ENCODE measurements at regions not wholly inside any gene's neighbourhood (a gene's known extent, or its start where the extent isn't known, plus 50 kb on each side); places are given as distances from the start of the nearest gene placed in this dataset.

DNA sequence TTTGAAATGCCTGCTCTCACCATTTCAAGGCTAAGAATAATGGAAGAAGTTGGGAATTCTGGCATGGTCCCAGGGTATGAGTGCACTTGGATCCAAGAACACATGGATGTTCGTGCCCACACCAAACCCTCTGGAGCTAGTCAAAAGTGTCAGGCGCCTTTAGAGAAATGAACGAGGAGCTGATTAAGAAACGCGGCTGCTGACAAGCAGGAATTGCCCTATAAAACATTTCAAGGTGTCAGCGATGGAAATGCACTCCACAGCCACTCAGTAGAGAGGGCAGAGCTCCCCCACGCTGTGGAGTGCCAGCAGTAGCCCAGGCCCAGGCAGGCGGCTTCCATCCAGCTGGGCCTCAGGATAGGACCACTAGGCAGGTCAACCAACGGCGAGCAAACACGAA lies 213.7 kb downstream of the TTC32 start:
- ATAC-seq (no peak), DNase-seq (no peak)
- H3K4me3 Mint-ChIP-seq = no peak overlapping the region
- no peaks in the 10 kb centered on the region for H3K36me3 Mint-ChIP-seq (ENCODE audit: low read depth)
- H3K9me3 Mint-ChIP-seq = no peaks in the 10 kb centered on the region
- peaks cover 6% of the 10 kb centered on the region for H3K27me3 Mint-ChIP-seq
- H3K4me1 Mint-ChIP-seq = no peaks in the 10 kb centered on the region
- H3K27ac Mint-ChIP-seq = no peak overlapping the region

DNA sequence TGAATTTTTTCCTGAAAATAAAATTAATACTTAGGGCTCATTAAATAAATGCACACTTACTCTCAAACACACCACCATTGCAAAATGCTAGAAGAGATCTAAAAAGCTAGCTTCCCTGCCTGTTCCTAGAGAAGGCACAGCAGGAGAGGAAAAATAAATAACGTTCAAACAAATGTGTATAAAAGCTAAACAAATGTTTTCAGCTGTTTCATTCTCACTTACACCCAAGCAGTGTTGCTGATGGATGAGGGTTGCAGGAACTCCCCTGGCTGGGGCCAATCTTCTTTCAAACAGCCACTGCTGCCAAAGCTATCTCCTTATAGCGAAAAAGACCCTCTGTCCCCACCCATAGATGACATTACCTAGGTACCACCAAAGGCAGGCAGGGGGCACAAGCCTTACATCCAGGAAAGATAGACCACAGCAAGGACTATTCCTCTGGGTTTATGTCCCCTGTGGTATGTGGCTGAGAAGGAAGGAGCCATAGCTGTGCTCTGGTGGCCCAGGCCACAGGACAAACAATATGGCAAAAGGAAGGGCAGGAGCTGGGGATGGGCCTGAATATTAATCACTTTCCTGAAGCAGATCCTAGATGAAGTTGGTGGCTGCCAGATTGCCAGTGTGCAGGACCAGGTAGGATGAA lies 214.6 kb downstream of the TTC32 start:
- no peak overlapping the region for H3K4me3 Mint-ChIP-seq
- ATAC-seq (no peak), DNase-seq (no peak)
- H3K9me3 Mint-ChIP-seq = no peaks in the 10 kb centered on the region
- H3K27ac Mint-ChIP-seq = no peak overlapping the region
- H3K4me1 Mint-ChIP-seq = no peaks in the 10 kb centered on the region
- H3K27me3 Mint-ChIP-seq = peaks cover 6% of the 10 kb centered on the region
- H3K36me3 Mint-ChIP-seq (ENCODE audit: low read depth) = no peaks in the 10 kb centered on the region

DNA sequence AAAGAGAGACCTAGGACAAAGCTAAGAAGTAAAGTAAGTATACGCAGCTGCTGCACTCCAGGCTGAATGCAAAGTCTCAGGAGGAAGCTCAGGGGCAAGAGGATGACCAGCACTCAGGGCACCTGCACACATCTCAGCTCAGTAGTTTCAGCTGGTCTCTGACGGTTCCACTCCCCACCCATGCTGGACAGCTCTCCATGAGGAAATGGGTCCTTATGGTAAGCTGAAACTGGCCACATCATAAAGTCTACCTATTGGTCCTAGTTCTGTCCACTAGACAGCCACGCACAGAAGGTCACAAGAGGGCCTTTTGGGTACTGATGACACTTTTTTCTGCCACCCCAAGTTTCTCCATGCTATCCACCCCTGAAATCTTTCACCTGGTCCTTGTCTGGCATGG lies 215.3 kb downstream of the TTC32 start:
- no peak for ATAC-seq
- no peaks in the 10 kb centered on the region for H3K4me1 Mint-ChIP-seq
- DNase-seq = no peak
- H3K27me3 Mint-ChIP-seq = peaks cover 6% of the 10 kb centered on the region
- no peak overlapping the region for H3K27ac Mint-ChIP-seq
- H3K4me3 Mint-ChIP-seq = no peak overlapping the region
- H3K36me3 Mint-ChIP-seq (ENCODE audit: low read depth) = no peaks in the 10 kb centered on the region
- no peaks in the 10 kb centered on the region for H3K9me3 Mint-ChIP-seq

DNA sequence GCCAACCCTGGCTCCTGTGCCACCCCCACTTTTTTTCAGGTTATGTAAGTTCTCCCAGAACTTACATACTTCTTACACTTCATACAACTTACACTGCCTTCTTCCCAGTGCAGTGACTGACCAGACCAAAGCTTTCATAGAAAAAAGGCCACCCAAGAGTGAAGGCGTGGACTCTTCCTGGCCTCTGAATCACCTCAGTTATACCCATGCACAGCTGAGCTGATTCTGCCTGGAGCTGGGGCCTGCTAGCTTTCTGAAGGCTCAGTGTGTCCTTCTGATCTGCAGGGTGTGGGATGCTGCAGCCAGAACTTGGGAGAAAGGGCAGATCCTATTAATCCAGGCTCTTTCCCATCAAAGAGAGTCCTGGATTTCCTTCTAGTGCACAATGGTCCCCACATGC lies 216.1 kb downstream of the TTC32 start:
- H3K4me1 Mint-ChIP-seq = no peaks in the 10 kb centered on the region
- ATAC-seq (no peak), DNase-seq (no peak)
- H3K4me3 Mint-ChIP-seq = no peak overlapping the region
- H3K27me3 Mint-ChIP-seq = peaks cover 2% of the 10 kb centered on the region
- no peaks in the 10 kb centered on the region for H3K36me3 Mint-ChIP-seq (ENCODE audit: low read depth)
- no peaks in the 10 kb centered on the region for H3K9me3 Mint-ChIP-seq
- no peak overlapping the region for H3K27ac Mint-ChIP-seq

DNA sequence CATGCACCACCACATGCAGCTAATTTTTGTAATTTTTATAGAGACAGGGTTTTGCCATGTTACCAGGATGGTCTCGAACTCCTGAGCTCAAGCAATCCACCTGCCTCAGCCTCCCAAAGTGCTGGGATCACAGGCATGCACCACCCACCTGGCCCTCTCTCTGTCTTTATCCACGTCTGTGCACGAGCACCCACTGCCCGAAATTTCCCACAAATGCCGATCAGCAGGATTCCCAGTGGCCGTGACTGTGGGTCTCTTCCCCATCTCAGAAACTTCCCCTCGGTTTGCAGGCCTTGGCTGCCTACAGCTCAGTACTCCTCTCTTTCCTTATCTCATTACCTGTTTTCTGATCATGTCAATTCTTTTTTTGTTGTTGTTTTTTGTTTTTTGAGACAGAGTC lies 217.3 kb downstream of the TTC32 start:
- H3K4me3 Mint-ChIP-seq = no peak overlapping the region
- H3K9me3 Mint-ChIP-seq = no peaks in the 10 kb centered on the region
- H3K27ac Mint-ChIP-seq = no peak overlapping the region
- DNase-seq (no peak), ATAC-seq (no peak)
- no peaks in the 10 kb centered on the region for H3K4me1 Mint-ChIP-seq
- peaks cover 2% of the 10 kb centered on the region for H3K27me3 Mint-ChIP-seq
- no peaks in the 10 kb centered on the region for H3K36me3 Mint-ChIP-seq (ENCODE audit: low read depth)

DNA sequence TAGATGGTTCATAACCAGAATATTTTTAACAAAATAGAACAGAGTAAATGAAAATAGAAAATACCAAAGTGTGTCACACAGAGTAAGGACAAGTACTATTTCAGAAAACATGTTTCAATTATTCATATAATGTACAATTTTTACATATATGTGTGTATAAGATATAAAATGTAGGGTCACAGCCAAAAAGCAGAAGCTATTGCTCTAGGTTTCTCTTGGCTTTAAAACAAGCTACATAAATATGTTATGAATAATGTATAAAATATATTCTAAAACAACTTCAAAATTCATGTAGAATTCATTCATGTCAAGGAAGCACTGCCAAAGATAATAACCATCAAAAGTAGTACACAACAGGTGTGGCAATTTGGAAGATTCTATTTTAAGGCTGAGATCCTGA lies 218.2 kb downstream of the TTC32 start:
- ATAC-seq (no peak), DNase-seq (no peak)
- H3K4me1 Mint-ChIP-seq = no peaks in the 10 kb centered on the region
- peaks cover 2% of the 10 kb centered on the region for H3K27me3 Mint-ChIP-seq
- no peak overlapping the region for H3K27ac Mint-ChIP-seq
- no peaks in the 10 kb centered on the region for H3K9me3 Mint-ChIP-seq
- H3K4me3 Mint-ChIP-seq = no peak overlapping the region
- H3K36me3 Mint-ChIP-seq (ENCODE audit: low read depth) = no peaks in the 10 kb centered on the region

DNA sequence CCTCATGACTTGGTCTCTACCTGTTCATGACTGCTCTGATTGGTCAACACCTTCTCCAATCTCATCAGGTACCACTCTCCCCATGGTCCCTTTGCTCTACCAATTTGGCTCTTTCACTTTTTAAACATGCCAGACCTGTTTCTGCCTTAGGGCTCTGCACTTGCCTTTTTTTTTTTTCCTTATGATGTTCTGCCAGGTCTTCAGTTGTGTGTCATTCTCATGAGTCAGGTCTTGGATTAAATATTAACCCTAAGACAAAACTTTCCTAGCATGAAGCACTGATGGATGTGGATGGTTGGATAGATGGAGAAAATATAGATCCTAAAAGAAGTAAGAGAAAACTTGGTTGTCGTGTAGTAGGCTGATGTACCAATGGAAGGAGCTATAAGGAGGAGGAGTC lies 219.3 kb downstream of the TTC32 start:
- no peak for DNase-seq
- no peak for ATAC-seq
- Mint-ChIP-seq H3K4me1 (no peaks in the 10 kb centered on the region), H3K27me3 (peaks cover 2% of the 10 kb centered on the region), H3K36me3 (ENCODE audit: low read depth) (no peaks in the 10 kb centered on the region), H3K27ac (no peak overlapping the region), H3K4me3 (no peak overlapping the region), H3K9me3 (no peaks in the 10 kb centered on the region)

DNA sequence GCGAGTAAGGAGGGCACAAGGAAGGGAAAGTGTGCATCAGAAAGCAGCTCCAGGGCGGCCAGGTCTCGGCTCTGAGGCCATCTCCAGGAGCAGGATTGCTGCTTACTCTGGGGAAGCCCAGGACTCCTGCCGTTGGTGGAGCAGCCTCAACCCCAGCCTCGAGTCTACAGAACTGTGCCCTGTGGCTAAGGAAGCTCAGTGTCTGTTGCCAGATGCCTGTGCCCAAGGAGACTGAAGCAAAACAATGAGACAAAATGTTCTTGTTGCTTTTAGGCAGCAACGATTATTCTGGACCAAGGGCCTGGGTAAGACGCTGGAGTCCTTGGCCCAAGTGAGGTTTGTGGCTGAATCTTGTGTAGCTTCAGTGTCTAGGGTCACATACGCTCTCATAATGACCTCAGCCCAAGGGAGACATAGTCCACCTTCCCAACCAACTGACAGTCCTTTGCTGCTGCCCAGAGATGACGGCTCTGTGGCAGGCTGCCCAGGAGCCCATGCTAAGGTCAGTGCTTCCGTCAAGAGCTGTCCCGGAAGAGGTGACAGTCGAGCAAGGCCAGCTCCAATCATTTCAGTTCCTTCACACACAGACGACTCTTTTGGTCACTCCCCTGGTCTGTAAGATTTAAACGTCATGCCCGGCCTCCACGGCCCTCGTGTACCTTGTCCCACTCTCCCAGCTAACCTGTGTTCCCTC lies 223.8 kb downstream of the TTC32 start:
- no peaks in the 10 kb centered on the region for H3K9me3 Mint-ChIP-seq
- peaks cover 5% of the 10 kb centered on the region for H3K27me3 Mint-ChIP-seq
- H3K27ac Mint-ChIP-seq = no peak overlapping the region
- H3K4me3 Mint-ChIP-seq = no peak overlapping the region
- DNase-seq (no peak), ATAC-seq (no peak)
- H3K36me3 Mint-ChIP-seq (ENCODE audit: low read depth) = no peaks in the 10 kb centered on the region
- no peaks in the 10 kb centered on the region for H3K4me1 Mint-ChIP-seq

DNA sequence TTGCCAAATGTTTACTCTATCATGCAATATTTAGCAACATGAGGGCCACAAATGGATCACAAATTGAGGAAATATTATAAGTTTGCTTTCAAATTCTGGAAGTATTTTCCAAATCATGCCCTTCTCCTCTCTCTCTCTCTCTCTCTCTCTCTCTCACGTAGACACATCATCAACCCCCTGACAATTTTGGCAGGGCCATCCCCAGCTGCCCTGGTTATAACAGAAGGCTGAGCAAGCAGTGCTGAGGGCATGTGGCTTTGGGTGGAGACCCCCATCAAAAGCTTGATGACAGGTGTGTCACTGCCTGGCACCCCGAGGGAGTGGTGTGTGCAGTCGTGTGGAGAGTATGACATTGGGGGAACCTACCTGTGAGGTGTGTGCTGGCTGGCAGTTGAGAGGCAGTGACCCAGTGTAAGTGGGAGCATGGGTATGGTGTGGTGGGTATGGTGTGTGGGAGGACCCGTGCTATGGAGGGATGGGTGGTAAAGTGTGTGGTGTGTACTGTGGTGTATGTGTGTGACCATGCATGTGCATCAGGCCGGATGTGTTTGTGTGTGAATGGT lies 224.5 kb downstream of the TTC32 start:
- no peak overlapping the region for H3K4me3 Mint-ChIP-seq
- no peak for DNase-seq
- ATAC-seq = no peak

DNA sequence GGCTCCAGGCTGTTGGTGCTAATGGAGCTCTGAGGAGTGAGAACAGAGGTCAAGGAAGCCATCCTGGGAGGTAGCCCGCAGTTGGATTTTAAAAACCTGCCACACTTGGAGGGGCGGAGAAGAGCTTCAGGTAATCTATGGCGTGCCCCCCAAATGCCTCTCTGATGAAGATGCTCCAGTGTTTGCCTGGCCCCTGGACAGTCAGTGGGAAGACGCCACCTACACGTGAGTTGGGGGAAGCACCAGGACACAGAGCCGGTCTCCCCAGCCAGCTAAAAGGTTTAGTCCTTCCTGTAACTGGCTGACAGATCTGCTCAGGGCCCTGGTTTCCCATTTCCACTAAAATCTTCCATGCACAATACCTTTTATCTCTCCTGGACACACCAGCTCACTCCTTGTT lies 225.0 kb downstream of the TTC32 start:
- Mint-ChIP-seq H3K27me3 (peaks cover 5% of the 10 kb centered on the region), H3K4me1 (no peaks in the 10 kb centered on the region), H3K27ac (no peak overlapping the region), H3K4me3 (no peak overlapping the region), H3K9me3 (no peaks in the 10 kb centered on the region), H3K36me3 (ENCODE audit: low read depth) (no peaks in the 10 kb centered on the region)
- ATAC-seq (no peak), DNase-seq (no peak)

More for the DNA sequence above, 224.5 kb downstream of the TTC32 start:
- H3K27me3 Mint-ChIP-seq = peaks cover 5% of the 10 kb centered on the region
- H3K27ac Mint-ChIP-seq = no peak overlapping the region
- H3K9me3 Mint-ChIP-seq = no peaks in the 10 kb centered on the region
- H3K4me1 Mint-ChIP-seq = no peaks in the 10 kb centered on the region
- no peaks in the 10 kb centered on the region for H3K36me3 Mint-ChIP-seq (ENCODE audit: low read depth)

DNA sequence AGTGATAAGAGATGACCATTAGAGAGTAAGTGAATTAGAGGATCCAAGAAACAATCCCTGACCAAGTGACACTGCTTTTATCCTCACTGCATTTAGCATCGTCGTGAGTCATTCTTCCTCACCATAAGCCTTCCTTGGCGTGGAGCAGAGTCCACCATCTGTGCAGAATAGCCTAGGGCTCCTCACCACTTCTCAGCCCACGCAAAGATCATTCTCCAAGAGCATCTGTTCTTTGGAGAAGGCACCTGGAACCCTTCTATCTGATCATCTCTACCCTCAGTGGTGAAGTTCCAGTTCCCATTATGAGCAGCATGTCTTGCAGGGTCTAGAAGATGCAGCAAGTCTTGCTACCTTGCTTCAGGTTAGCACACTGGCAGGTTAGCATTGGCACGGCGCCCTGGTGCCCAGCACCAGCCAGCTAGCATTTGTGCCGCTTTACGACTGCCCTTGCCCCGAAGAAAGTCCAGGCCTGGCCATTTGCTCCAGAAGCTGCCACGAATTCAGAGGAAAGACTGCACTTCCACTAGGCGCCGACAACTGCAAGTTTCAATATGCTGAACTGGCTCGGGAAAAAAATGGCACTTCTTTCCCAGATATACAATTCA lies 225.8 kb downstream of the TTC32 start:
- H3K4me3 Mint-ChIP-seq = no peak overlapping the region
- no peaks in the 10 kb centered on the region for H3K9me3 Mint-ChIP-seq
- no peak overlapping the region for H3K27ac Mint-ChIP-seq
- peaks cover 5% of the 10 kb centered on the region for H3K27me3 Mint-ChIP-seq
- ATAC-seq = no peak
- DNase-seq = no peak
- no peaks in the 10 kb centered on the region for H3K4me1 Mint-ChIP-seq
- no peaks in the 10 kb centered on the region for H3K36me3 Mint-ChIP-seq (ENCODE audit: low read depth)

DNA sequence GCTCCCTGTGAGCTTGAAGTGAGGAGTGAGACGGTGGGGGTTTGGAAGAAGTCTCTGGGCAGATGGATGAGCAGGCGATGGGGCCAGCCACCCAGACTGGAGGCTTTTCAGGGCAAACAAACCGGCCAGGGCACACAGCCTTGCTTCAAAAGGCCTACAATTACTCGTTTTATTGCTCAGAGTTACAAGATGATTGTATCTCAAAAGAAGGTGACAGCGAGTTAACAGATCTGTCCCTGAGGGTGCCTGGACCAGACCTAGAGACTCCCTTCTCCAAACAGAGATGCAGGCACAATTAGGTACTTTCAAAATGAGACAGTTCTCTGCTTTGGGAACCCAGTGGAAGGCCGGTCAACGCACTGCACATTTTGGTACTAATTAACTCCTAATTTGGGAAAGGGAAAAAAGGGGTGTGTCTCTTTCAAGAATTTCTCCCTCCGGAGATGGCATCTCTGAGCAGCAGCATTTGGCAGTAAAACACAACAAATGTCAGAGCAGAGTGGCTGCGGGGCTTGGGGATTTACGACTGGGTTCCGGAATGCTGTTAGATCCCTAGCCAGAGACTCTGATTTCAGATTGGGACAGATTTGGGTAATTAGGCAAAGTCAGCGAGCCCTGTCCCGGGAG lies 226.7 kb downstream of the TTC32 start:
- peaks cover 5% of the 10 kb centered on the region for H3K27me3 Mint-ChIP-seq
- H3K4me1 Mint-ChIP-seq = no peaks in the 10 kb centered on the region
- H3K27ac Mint-ChIP-seq = no peak overlapping the region
- H3K4me3 Mint-ChIP-seq = no peak overlapping the region
- no peaks in the 10 kb centered on the region for H3K36me3 Mint-ChIP-seq (ENCODE audit: low read depth)
- no peak for DNase-seq
- no peaks in the 10 kb centered on the region for H3K9me3 Mint-ChIP-seq
- ATAC-seq = no peak

DNA sequence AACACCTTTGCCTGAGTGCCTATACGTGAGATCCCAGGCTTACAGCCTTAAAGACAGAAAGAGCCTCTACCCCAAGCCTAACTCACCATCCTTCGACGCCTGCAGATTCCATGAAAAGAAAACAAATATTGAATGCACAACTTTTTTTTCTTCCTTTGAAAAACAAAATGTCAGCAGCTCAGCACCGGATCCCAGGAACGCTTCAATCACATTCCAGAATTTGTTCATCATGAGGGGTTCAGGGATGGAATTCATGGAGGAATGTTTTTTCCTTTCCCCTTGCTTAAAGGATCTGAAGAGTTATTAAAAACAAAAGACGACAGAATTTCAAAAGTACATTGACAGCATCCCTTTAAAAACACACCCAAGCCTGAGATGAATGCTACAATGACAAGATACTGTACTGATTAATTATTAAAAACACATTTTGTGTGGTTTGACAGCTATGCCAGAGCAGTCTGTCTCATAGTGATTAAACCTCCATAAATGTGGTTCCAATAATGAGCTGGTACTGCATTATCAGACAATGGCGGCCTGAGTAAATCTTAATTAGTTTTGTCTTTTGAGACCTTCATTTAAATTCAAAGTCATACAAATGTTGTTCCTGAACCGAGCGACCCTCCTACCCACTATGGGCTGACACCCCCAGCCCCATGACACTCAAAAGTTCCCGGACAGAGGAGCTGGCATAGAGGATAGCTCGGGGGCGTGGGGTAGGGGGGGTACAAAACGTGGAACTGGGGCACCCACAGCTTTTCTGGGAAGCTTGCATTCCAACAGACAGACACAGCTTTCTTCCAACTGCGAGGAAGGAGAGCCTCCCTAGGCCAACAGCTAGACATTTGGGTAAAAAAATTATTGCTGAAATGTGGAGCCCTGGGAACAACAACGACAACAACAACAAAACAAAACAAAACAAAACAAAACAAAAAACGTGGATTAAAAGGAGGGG lies 227.5 kb downstream of the TTC32 start:
- H3K4me3 Mint-ChIP-seq = no peak overlapping the region
- DNase-seq = no peak
- H3K27me3 Mint-ChIP-seq = peaks cover 5% of the 10 kb centered on the region
- H3K4me1 Mint-ChIP-seq = no peaks in the 10 kb centered on the region
- H3K9me3 Mint-ChIP-seq = no peaks in the 10 kb centered on the region
- no peak for ATAC-seq
- H3K36me3 Mint-ChIP-seq (ENCODE audit: low read depth) = no peaks in the 10 kb centered on the region
- no peak overlapping the region for H3K27ac Mint-ChIP-seq

DNA sequence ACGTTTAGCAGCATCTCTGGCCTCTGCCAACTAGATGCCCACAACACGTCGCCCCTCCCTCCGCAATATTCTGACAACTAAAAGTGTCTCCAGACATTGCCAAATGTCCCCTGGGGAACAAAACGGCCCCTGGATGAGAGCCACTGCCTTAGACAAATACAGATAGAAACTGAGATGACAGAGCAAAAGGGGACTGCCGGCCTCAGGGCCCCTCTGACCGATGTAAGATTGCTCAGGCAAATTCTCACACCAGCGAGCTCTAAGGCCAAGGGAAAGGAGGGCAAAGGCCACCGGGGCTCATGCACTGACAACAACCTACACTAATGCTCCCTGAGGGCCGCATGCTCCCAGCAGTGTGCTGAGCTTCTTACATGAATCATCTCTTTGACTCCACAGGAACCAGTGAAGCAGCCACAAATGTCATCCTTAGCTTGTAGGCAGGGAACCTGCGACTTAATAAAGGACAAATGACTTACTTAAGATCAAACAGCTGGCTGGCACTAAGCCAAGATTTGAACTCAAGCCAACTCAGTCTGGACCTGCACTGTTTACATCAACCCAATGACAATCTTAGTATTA lies 228.5 kb downstream of the TTC32 start:
- Mint-ChIP-seq H3K36me3 (ENCODE audit: low read depth) (no peaks in the 10 kb centered on the region), H3K4me3 (no peak overlapping the region), H3K9me3 (no peaks in the 10 kb centered on the region), H3K27ac (no peak overlapping the region), H3K27me3 (peaks cover 5% of the 10 kb centered on the region), H3K4me1 (no peaks in the 10 kb centered on the region)
- DNase-seq (no peak), ATAC-seq (peak; percentile 50)
